ENCODE measurements at regions not wholly inside any gene's neighbourhood (a gene's known extent, or its start where the extent isn't known, plus 50 kb on each side); places are given as distances from the start of the nearest gene placed in this dataset.

GRCh38 chr18:22283116-22283395 lies 113.7 kb downstream of the GATA6 start:
- no peak for TF ChIP-seq EZH2 (IDR thresholded peaks at IDR 0.05; ENCODE audit: borderline replicate concordance, low read depth, low read length, severe bottlenecking)
- no peak for TF ChIP-seq CTCF (IDR thresholded peaks at IDR 0.05; ENCODE audit: borderline replicate concordance, extremely low read depth, low read length, poor library complexity, severe bottlenecking)
